Mononuclear cell (primary cell): ENCODE measurements at regions not wholly inside any gene's neighbourhood (a gene's known extent, or its start where the extent isn't known, plus 50 kb on each side); places are given as distances from the start of the nearest gene placed in this dataset.
"Not testable (repeated sequence)": the region's sequence is repeated elsewhere in the genome, so short reads cannot be mapped to it uniquely, and the experiment has no call there.

Source experiments
- H3K27me3 ChIP-seq: 2 replicates; pipeline ENCODE4 v1.6.0; 2011; ENCODE audit warnings: low read length, control low read depth; ENCODE audit not compliant: insufficient read depth
- H3K4me1 ChIP-seq: 2 replicates; pipeline ENCODE4 v1.5.1; 2011; ENCODE audit warnings: mild to moderate bottlenecking, low read length, control low read depth; ENCODE audit not compliant: insufficient read depth
- H3K4me3 ChIP-seq: 2 replicates; pipeline ENCODE4 v1.5.1; 2011; ENCODE audit warnings: mild to moderate bottlenecking, low read length, moderate library complexity
- H3K9me3 ChIP-seq: 2 replicates; pipeline ENCODE4 v1.5.1; 2011; ENCODE audit warnings: low read depth, mild to moderate bottlenecking, control low read depth, low read length

DNA sequence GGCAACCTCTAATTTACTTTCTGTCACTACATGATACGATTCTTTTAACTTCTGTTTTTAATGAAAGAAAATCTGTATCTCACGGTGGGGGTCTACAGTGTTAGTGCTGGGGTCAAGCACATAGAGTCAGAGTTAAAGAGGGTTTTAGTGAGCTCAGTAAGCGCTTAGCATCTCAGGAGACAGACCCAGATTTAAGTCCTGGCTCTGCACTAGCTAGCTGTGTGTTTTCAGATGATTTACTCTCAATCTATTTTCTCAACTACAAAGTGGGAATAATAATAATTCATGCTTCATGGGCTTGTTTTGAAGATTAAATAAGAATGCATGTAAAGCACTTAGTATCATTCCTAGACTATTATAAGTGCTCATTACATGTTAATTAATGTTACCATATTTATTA lies 63.4 kb upstream of the KBTBD8 start:
- H3K9me3 ChIP-seq = no peaks in the 10 kb centered on the region
- H3K4me1 ChIP-seq = no peaks in the 10 kb centered on the region
- no peak overlapping the region for H3K4me3 ChIP-seq
- H3K27me3 ChIP-seq = peaks cover 3% of the 10 kb centered on the region

DNA sequence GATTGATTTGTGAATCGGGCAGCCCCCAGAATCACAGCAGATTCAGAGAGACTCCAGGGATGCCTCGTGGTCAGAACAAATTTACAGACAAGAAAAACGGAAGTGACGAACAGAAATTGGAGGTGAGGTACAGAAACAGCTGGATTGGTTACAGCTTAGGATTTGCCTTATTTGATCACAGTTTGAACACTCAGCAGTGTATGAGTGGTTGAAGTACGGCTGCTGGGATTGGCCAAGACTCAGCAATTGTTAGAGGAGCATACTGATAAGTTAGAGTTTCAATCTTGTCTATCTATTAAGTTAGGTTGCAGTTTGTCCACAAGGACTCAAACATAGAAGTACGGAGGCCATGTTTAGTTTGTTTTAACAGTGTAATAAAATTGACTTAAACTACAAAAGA lies 61.1 kb upstream of the KBTBD8 start:
- not testable (repeated sequence) for H3K4me1 ChIP-seq, H3K4me3 ChIP-seq, H3K9me3 ChIP-seq, H3K27me3 ChIP-seq

- Histone ChIP-seq H3K4me1 (no peaks in the 10 kb centered on the region), H3K9me3 (no peaks in the 10 kb centered on the region), H3K4me3 (no peak overlapping the region), H3K27me3 (peaks cover 13% of the 10 kb centered on the region)
Observed at GRCh38 chr3:66938338-66938963, 59.7 kb upstream of the KBTBD8 start.

GRCh38 chr3:66948041-66948440 lies 50.1 kb upstream of the KBTBD8 start:
- H3K4me1 ChIP-seq = no peaks in the 10 kb centered on the region
- H3K4me3 ChIP-seq = no peak overlapping the region
- H3K9me3 ChIP-seq = no peaks in the 10 kb centered on the region
- peaks cover 8% of the 10 kb centered on the region for H3K27me3 ChIP-seq
